Neural cell (in vitro differentiated cells): ENCODE measurements at regions not wholly inside any gene's neighbourhood (a gene's known extent, or its start where the extent isn't known, plus 50 kb on each side); places are given as distances from the start of the nearest gene placed in this dataset.

Experiments used
- H2AFZ ChIP-seq: fragments of 200-600, 300-800 bp; sonication (generic), shearing (Covaris generic); 2 replicates; pipeline ENCODE4 v1.6.0; 2014; ENCODE audit warnings: low read depth, mild to moderate bottlenecking, antibody characterized with exemption, low read length, moderate library complexity
- H3F3A ChIP-seq: fragments of 200-600 bp; shearing (Covaris generic); 2 replicates; pipeline ENCODE4 v1.6.1; 2016; ENCODE audit warnings: mild to moderate bottlenecking, moderate library complexity, mixed read lengths, antibody characterized with exemption, low read length; ENCODE audit not compliant: insufficient read depth, poor library complexity, severe bottlenecking
- H3K27ac ChIP-seq: fragments of 200-600, 300-800 bp; sonication (generic), shearing (Covaris generic); 2 replicates; pipeline ENCODE4 v1.5.1; 2014; ENCODE audit warnings: mild to moderate bottlenecking, low read length, moderate library complexity
- H3K27me3 ChIP-seq: fragments of 300-800, 200-600 bp; sonication (generic), shearing (Covaris generic); 2 replicates; pipeline ENCODE4 v1.6.0; 2014; ENCODE audit warnings: mild to moderate bottlenecking, low read depth, low read length, moderate library complexity; ENCODE audit not compliant: insufficient read depth
- H3K36me3 ChIP-seq: fragments of 300-800, 200-600 bp; sonication (generic), shearing (Covaris generic); 2 replicates; pipeline ENCODE4 v1.5.1; 2014; ENCODE audit warnings: mild to moderate bottlenecking, antibody characterized with exemption, low read length, moderate library complexity; ENCODE audit not compliant: insufficient read depth
- H3K4me2 ChIP-seq: fragments of 300-800, 200-600 bp; sonication (generic), shearing (Covaris generic); 2 replicates; pipeline ENCODE4 v1.6.0; 2014; ENCODE audit warnings: mild to moderate bottlenecking, low read length
- H3K4me3 ChIP-seq: fragments of 300-800, 200-600 bp; sonication (generic), shearing (Covaris generic); 2 replicates; pipeline ENCODE4 v1.5.1; 2014; ENCODE audit warnings: mild to moderate bottlenecking, low read length, moderate library complexity
- H3K79me2 ChIP-seq: fragments of 200-600 bp; shearing (Covaris generic); replicated peaks from 2 replicates; pipeline ENCODE4 v1.6.0; 2014; ENCODE audit warnings: mild to moderate bottlenecking, low read length, moderate library complexity; ENCODE audit not compliant: insufficient read depth
- H3K9ac ChIP-seq: fragments of 300-800, 200-600 bp; sonication (generic), shearing (Covaris generic); 2 replicates; pipeline ENCODE4 v1.6.1; 2016; ENCODE audit warnings: mild to moderate bottlenecking, low read length, mixed read lengths
- H3K9me2 ChIP-seq: fragments of 200-600 bp; shearing (Covaris generic); 2 replicates; pipeline ENCODE4 v1.6.1; 2016; ENCODE audit warnings: mild to moderate bottlenecking, low read length, mixed read lengths; ENCODE audit not compliant: insufficient read depth
- H3K9me3 ChIP-seq: fragments of 200-600, 300-800 bp; sonication (generic), shearing (Covaris generic); 2 replicates; pipeline ENCODE4 v1.6.1; 2016; ENCODE audit warnings: mild to moderate bottlenecking, mixed run types, low read length, moderate library complexity, mixed read lengths
- H4K20me1 ChIP-seq: fragments of 200-600 bp; shearing (Covaris generic); 2 replicates; pipeline ENCODE4 v1.6.1; 2016; ENCODE audit warnings: mild to moderate bottlenecking, mixed run types; ENCODE audit not compliant: insufficient read depth
- EP300 ChIP-seq: fragments of 450-650 bp; conservative IDR thresholded peaks from 2 replicates; pipeline ENCODE4 v1.6.1; 2014; ENCODE audit warnings: antibody characterized with exemption, mild to moderate bottlenecking, moderate library complexity; ENCODE audit not compliant: poor library complexity, severe bottlenecking
- MXI1 ChIP-seq: fragments of 450-650 bp; conservative IDR thresholded peaks from 2 replicates; pipeline ENCODE4 v1.6.1; 2014; ENCODE audit warnings: antibody characterized with exemption, mild to moderate bottlenecking; ENCODE audit not compliant: poor library complexity, severe bottlenecking
- RAD21 ChIP-seq: fragments of 450-650 bp; conservative IDR thresholded peaks from 2 replicates; pipeline ENCODE4 v1.6.1; 2014; ENCODE audit warnings: antibody characterized with exemption, mild to moderate bottlenecking, moderate library complexity
- SMC3 ChIP-seq: fragments of 450-650 bp; conservative IDR thresholded peaks from 2 replicates; pipeline ENCODE4 v1.6.1; 2014; ENCODE audit warnings: antibody characterized with exemption, mild to moderate bottlenecking, moderate library complexity; ENCODE audit not compliant: poor library complexity
- TAF1 ChIP-seq: IDR thresholded peaks from 2 replicates; pipeline ENCODE4 v1.6.1; 2012; ENCODE audit warnings: low read depth
- TF ChIP-seq, protein P1 (sequence below): IDR thresholded peaks from 2 replicates; pipeline ENCODE4 v1.6.1; 2012; ENCODE audit warnings: borderline replicate concordance
- TF ChIP-seq, protein P2 (sequence below): fragments of 450-650 bp; IDR thresholded peaks from 2 replicates; pipeline ENCODE4 v1.5.1; 2014; ENCODE audit warnings: antibody characterized with exemption, mild to moderate bottlenecking, moderate library complexity; ENCODE audit not compliant: poor library complexity, severe bottlenecking

- H4K20me1 ChIP-seq: no peaks in the 10 kb centered on the region
- no peaks in the 10 kb centered on the region for H3K79me2 ChIP-seq
- TF ChIP-seq MXI1 (no peak), EP300 (no peak), SMC3 (no peak)
- no peaks in the 10 kb centered on the region for H3F3A ChIP-seq
- no peaks in the 10 kb centered on the region for H3K9me2 ChIP-seq
- H3K9ac ChIP-seq: no peak overlapping the region
- H2AFZ ChIP-seq: no peak overlapping the region
- H3K27me3 ChIP-seq: no peaks in the 10 kb centered on the region
- no peaks in the 10 kb centered on the region for H3K9me3 ChIP-seq
- no peaks in the 10 kb centered on the region for H3K36me3 ChIP-seq
- no peak overlapping the region for H3K4me3 ChIP-seq
- H3K27ac ChIP-seq: no peak overlapping the region
- H3K4me2 ChIP-seq: no peak overlapping the region
These were observed 105.4 kb downstream of the TLE3 start for GRCh38 chr15:69992348-69992747.

DNA sequence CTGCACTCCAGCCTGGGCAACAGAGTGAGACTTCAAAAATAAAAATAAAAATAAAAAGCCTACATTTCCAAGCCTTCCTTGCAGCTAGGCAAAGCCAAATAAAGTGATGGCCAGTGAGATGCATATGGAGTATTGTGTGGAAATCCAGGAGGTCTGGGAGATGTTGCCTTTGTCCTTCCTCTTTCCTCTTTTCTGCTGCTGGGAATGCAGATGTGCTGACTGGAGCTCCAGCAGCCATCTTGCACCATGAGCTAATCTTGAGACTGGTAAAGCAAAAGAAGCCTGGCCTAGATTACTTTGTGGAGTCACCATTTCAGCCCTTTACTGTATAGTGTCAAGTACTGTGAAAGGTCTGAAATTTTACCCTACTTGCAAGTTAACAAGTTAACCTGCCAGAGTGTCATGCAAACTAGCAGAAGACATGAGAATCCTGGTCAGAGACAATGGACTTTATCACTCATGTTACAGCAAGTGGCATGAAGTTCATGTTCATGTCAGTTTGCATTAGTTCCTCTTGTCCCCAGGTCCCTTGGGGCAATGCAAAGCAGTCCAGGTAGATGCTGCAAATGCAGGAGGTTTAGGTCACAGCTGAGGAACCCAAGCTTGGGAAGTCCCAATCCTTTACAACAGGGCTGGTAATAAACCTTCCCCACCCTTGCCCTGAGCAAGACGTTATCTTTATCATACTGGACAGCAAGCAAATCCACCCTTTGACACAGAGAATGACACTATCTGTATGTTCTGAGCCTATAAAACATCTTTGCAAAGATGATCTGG is 103.1 kb downstream of the TLE3 start:
- Histone ChIP-seq H3K4me3 (no peak overlapping the region), H3K4me2 (no peak overlapping the region), H4K20me1 (no peaks in the 10 kb centered on the region)

GRCh38 chr15:69996321-69997160 is 101.2 kb downstream of the TLE3 start:
- H3K9ac ChIP-seq: no peak overlapping the region
- no peak overlapping the region for H2AFZ ChIP-seq

More for the DNA sequence above, 103.1 kb downstream of the TLE3 start:
- Histone ChIP-seq H2AFZ (no peak overlapping the region), H3K27ac (no peak overlapping the region), H3K9ac (no peak overlapping the region), H3K36me3 (no peaks in the 10 kb centered on the region), H3K9me3 (no peaks in the 10 kb centered on the region), H3K27me3 (no peaks in the 10 kb centered on the region), H3K79me2 (no peaks in the 10 kb centered on the region), H3F3A (no peaks in the 10 kb centered on the region), H3K9me2 (no peaks in the 10 kb centered on the region)
- TF ChIP-seq MXI1 (no peak), RAD21 (no peak)
- TF ChIP-seq, protein P1, sequence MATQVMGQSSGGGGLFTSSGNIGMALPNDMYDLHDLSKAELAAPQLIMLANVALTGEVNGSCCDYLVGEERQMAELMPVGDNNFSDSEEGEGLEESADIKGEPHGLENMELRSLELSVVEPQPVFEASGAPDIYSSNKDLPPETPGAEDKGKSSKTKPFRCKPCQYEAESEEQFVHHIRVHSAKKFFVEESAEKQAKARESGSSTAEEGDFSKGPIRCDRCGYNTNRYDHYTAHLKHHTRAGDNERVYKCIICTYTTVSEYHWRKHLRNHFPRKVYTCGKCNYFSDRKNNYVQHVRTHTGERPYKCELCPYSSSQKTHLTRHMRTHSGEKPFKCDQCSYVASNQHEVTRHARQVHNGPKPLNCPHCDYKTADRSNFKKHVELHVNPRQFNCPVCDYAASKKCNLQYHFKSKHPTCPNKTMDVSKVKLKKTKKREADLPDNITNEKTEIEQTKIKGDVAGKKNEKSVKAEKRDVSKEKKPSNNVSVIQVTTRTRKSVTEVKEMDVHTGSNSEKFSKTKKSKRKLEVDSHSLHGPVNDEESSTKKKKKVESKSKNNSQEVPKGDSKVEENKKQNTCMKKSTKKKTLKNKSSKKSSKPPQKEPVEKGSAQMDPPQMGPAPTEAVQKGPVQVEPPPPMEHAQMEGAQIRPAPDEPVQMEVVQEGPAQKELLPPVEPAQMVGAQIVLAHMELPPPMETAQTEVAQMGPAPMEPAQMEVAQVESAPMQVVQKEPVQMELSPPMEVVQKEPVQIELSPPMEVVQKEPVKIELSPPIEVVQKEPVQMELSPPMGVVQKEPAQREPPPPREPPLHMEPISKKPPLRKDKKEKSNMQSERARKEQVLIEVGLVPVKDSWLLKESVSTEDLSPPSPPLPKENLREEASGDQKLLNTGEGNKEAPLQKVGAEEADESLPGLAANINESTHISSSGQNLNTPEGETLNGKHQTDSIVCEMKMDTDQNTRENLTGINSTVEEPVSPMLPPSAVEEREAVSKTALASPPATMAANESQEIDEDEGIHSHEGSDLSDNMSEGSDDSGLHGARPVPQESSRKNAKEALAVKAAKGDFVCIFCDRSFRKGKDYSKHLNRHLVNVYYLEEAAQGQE: no peak

More at GRCh38 chr15:69996321-69997160, 101.2 kb downstream of the TLE3 start:
- no peaks in the 10 kb centered on the region for H3K9me2 ChIP-seq
- H3K36me3 ChIP-seq: no peaks in the 10 kb centered on the region
- no peak overlapping the region for H3K4me2 ChIP-seq
- TF ChIP-seq MXI1: no peak
- TF ChIP-seq, protein P1: no peak
- TF ChIP-seq, protein P2, sequence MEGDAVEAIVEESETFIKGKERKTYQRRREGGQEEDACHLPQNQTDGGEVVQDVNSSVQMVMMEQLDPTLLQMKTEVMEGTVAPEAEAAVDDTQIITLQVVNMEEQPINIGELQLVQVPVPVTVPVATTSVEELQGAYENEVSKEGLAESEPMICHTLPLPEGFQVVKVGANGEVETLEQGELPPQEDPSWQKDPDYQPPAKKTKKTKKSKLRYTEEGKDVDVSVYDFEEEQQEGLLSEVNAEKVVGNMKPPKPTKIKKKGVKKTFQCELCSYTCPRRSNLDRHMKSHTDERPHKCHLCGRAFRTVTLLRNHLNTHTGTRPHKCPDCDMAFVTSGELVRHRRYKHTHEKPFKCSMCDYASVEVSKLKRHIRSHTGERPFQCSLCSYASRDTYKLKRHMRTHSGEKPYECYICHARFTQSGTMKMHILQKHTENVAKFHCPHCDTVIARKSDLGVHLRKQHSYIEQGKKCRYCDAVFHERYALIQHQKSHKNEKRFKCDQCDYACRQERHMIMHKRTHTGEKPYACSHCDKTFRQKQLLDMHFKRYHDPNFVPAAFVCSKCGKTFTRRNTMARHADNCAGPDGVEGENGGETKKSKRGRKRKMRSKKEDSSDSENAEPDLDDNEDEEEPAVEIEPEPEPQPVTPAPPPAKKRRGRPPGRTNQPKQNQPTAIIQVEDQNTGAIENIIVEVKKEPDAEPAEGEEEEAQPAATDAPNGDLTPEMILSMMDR: no peak
- TF ChIP-seq TAF1: no peak
- no peaks in the 10 kb centered on the region for H4K20me1 ChIP-seq
- H3K27me3 ChIP-seq: no peaks in the 10 kb centered on the region
- no peak overlapping the region for H3K27ac ChIP-seq
- H3K4me3 ChIP-seq: no peak overlapping the region
- no peaks in the 10 kb centered on the region for H3F3A ChIP-seq
- no peaks in the 10 kb centered on the region for H3K79me2 ChIP-seq
- no peaks in the 10 kb centered on the region for H3K9me3 ChIP-seq
